Mesenchymal stem cell (in vitro differentiated cells and primary cell): ENCODE measurements at regions not wholly inside any gene's neighbourhood (a gene's known extent, or its start where the extent isn't known, plus 50 kb on each side); places are given as distances from the start of the nearest gene placed in this dataset.
A peak's percentile ranks its signal among the peaks of the same experiment; 100 is the strongest.

Experiments
- DNase-seq: peaks from one replicate; pipeline ENCODE4 v3.0.0-alpha.2; 2013
- H2AFZ ChIP-seq: one replicate; pipeline ENCODE4 v1.6.1; 2013; ENCODE audit warnings: low read depth, mild to moderate bottlenecking, control low read depth, inconsistent platforms, low read length, moderate library complexity
- H2AK5ac ChIP-seq: 2 replicates; pipeline ENCODE4 v1.6.1; 2013; ENCODE audit warnings: low read length, moderate library complexity, mild to moderate bottlenecking, inconsistent platforms; ENCODE audit not compliant: severe bottlenecking
- H2BK120ac ChIP-seq: one replicate; pipeline ENCODE4 v1.6.1; 2013; ENCODE audit warnings: low read depth, mild to moderate bottlenecking, inconsistent platforms, low read length, moderate library complexity
- H2BK12ac ChIP-seq, 2 experiments: one replicate each; pipeline ENCODE4 v1.6.1; 2013; ENCODE audit warnings: inconsistent platforms in 2 of 2, low read length in 2 of 2, mild to moderate bottlenecking in 2 of 2, moderate library complexity in 2 of 2, control low read depth in 1 of 2
- H2BK15ac ChIP-seq: one replicate; pipeline ENCODE4 v1.6.1; 2013; ENCODE audit warnings: mild to moderate bottlenecking, low read depth, inconsistent platforms; ENCODE audit not compliant: poor library complexity, severe bottlenecking
- H2BK5ac ChIP-seq: 2 replicates; pipeline ENCODE4 v1.6.1; 2013; ENCODE audit warnings: low read depth, mild to moderate bottlenecking, low read length, control low read depth, inconsistent platforms; ENCODE audit not compliant: poor library complexity, severe bottlenecking
- H3K14ac ChIP-seq, 2 experiments: one replicate each; pipeline ENCODE4 v1.6.1; 2013; ENCODE audit warnings: inconsistent platforms in 2 of 2, low read length in 2 of 2, control low read depth in 1 of 2, mild to moderate bottlenecking in 1 of 2, moderate library complexity in 1 of 2
- H3K18ac ChIP-seq, 2 experiments: one replicate each; pipeline ENCODE4 v1.6.1; 2013; ENCODE audit warnings: inconsistent platforms in 2 of 2, low read length in 2 of 2, control low read depth in 1 of 2, low read depth in 1 of 2, mild to moderate bottlenecking in 1 of 2
- H3K23ac ChIP-seq, 2 experiments: one replicate each; pipeline ENCODE4 v1.6.1; 2013; ENCODE audit warnings: inconsistent platforms in 2 of 2, low read length in 2 of 2, mild to moderate bottlenecking in 2 of 2, moderate library complexity in 2 of 2, control low read depth in 1 of 2
- H3K27ac ChIP-seq: 2 replicates; pipeline ENCODE4 v1.5.1; 2013; ENCODE audit warnings: mild to moderate bottlenecking, moderate library complexity, low read length, control low read depth, inconsistent platforms; ENCODE audit not compliant: poor library complexity, severe bottlenecking
- H3K27me3 ChIP-seq, 2 experiments: 2 replicates each; pipeline versions ENCODE4 v1.6.1 to v1.7.0; 2013; ENCODE audit warnings: low read length in 2 of 2, mild to moderate bottlenecking in 2 of 2, moderate library complexity in 2 of 2, control low read depth in 1 of 2, inconsistent platforms in 1 of 2; ENCODE audit not compliant: control insufficient read depth in 1 of 2, insufficient read depth in 1 of 2
- H3K36me3 ChIP-seq, 2 experiments: 2 replicates each; pipeline versions ENCODE4 v1.6.1 to v1.7.0; 2013; ENCODE audit warnings: low read length in 2 of 2, control low read depth in 1 of 2, inconsistent platforms in 1 of 2, low read depth in 1 of 2, mild to moderate bottlenecking in 1 of 2; ENCODE audit not compliant: insufficient read depth in 2 of 2, control insufficient read depth in 1 of 2
- H3K4ac ChIP-seq, 2 experiments: one replicate each; pipeline ENCODE4 v1.6.1; 2013; ENCODE audit warnings: inconsistent platforms in 2 of 2, low read length in 2 of 2, mild to moderate bottlenecking in 2 of 2, moderate library complexity in 2 of 2, control low read depth in 1 of 2, low read depth in 1 of 2
- H3K4me1 ChIP-seq: 2 replicates; pipeline ENCODE4 v1.6.1; 2013; ENCODE audit warnings: low read depth, low read length, control low read depth; ENCODE audit not compliant: control insufficient read depth, insufficient read depth
- H3K4me2 ChIP-seq: 2 replicates; pipeline ENCODE4 v1.6.1; 2013; ENCODE audit warnings: low read length, mild to moderate bottlenecking, inconsistent platforms; ENCODE audit not compliant: poor library complexity, severe bottlenecking
- H3K4me3 ChIP-seq, 2 experiments: 2 replicates each; pipeline versions ENCODE4 v1.5.1 to v1.7.0; 2013; ENCODE audit warnings: low read length in 2 of 2, mild to moderate bottlenecking in 2 of 2, control low read depth in 1 of 2, low read depth in 1 of 2; ENCODE audit not compliant: insufficient read depth in 1 of 2
- H3K79me1 ChIP-seq: replicated peaks from 2 replicates; pipeline ENCODE4 v1.6.1; 2013; ENCODE audit warnings: mild to moderate bottlenecking, control low read depth, low read length, inconsistent platforms; ENCODE audit not compliant: poor library complexity, severe bottlenecking
- H3K9ac ChIP-seq: 2 replicates; pipeline ENCODE4 v1.7.0; 2013; ENCODE audit warnings: mild to moderate bottlenecking, low read length, moderate library complexity
- H3K9me3 ChIP-seq: 2 replicates; pipeline ENCODE4 v1.7.0; 2013; ENCODE audit warnings: mild to moderate bottlenecking, low read length; ENCODE audit not compliant: control insufficient read depth
- H4K8ac ChIP-seq: one replicate; pipeline ENCODE4 v1.6.1; 2013; ENCODE audit warnings: inconsistent platforms, mild to moderate bottlenecking, low read length, moderate library complexity
- H4K91ac ChIP-seq: one replicate; pipeline ENCODE4 v1.6.1; 2013; ENCODE audit warnings: mild to moderate bottlenecking, low read length, inconsistent platforms
- WGBS: methylation state at CpG from one replicate; pipeline ENCODE4 v1.1.7; 2013; ENCODE audit warnings: mixed read lengths; 5-methylcytosine and 5-hydroxymethylcytosine counted together

DNA sequence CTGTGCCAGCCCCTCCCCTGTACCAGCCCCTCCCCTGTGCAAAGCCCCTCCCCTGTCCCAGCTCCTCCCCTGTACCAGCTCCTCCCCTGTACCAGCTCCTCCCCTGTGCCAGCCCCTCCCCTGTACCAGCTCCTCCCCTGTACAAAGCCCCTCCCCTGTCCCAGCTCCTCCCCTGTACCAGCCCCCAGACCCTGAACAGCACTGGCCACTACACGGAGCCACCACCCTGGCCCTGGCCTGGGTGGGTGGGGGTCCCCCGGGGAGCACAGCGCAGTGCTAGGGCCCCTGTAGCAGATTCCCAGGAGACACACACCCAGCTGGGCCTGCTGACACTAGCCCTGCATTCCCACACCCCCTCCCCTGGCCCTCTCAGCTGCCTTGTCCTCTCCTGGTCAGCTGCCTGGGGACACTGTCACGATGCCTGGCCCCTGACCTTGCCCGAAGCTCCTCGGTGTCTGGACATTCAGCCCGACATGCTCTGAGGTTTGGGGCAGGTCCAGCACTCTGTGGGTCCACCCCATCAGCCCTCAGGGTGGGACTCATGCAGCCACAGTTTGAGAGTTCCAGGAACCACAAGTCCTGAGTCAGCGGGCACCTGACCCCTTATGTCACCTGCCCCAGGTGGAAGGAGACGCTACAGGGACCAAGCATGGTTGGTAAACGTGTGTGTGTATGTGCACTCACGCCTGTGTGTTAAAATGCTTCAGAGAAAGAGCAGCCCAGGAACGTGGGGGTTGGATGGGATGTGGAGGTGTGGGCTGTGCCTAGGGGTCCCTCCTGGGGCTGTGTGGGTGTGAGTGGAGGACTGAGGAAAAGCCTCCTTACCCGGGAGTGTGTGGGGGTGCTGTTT, 114.2 kb downstream of the METRNL start:
- Histone ChIP-seq H3K14ac (no peak overlapping the region), H3K4ac (no peak overlapping the region), H4K91ac (no peak overlapping the region), H3K27ac (no peak overlapping the region), H2BK5ac (no peak overlapping the region), H2BK120ac (no peak overlapping the region), H3K36me3 (no peaks in the 10 kb centered on the region), H3K18ac (no peak overlapping the region), H3K9me3 (peaks cover 5% of the 10 kb centered on the region), H4K8ac (no peak overlapping the region), H3K27me3 (no peaks in the 10 kb centered on the region), H2BK15ac (no peak overlapping the region), H3K79me1 (no peaks in the 10 kb centered on the region), H2AFZ (no peak overlapping the region), H2AK5ac (peak overlapping the region; percentile 52), H3K9ac (peak overlapping the region; percentile 41), H2BK12ac (no peak overlapping the region), H3K4me2 (no peak overlapping the region), H3K4me3 (peak overlapping the region in 1 of 2 experiments; percentile 30), H3K23ac (no peak overlapping the region), H3K4me1 (peaks cover 52% of the 10 kb centered on the region)
- no peak for DNase-seq
- 83% methylated on average over 12 of the region's 13 CpGs for WGBS

GRCh38 chr17:83194186-83194561, 114.8 kb downstream of the METRNL start:
- no peak overlapping the region for H2BK15ac ChIP-seq
- H2AFZ ChIP-seq, result no peak overlapping the region
- H3K9ac ChIP-seq, result peak overlapping the region; percentile 36
- H3K14ac ChIP-seq, result no peak overlapping the region
- 88% methylated on average over 7 of the region's 7 CpGs for WGBS
- H3K4me1 ChIP-seq, result peaks cover 50% of the 10 kb centered on the region
- H3K27ac ChIP-seq, result no peak overlapping the region
- H3K4me3 ChIP-seq, result no peak overlapping the region
- H3K4ac ChIP-seq, result no peak overlapping the region
- H4K91ac ChIP-seq, result no peak overlapping the region
- no peak overlapping the region for H2AK5ac ChIP-seq
- no peak for DNase-seq
- no peaks in the 10 kb centered on the region for H3K36me3 ChIP-seq
- no peak overlapping the region for H3K23ac ChIP-seq
- H4K8ac ChIP-seq, result no peak overlapping the region
- H3K79me1 ChIP-seq, result no peaks in the 10 kb centered on the region
- no peak overlapping the region for H2BK12ac ChIP-seq
- no peak overlapping the region for H3K4me2 ChIP-seq
- H3K9me3 ChIP-seq, result no peaks in the 10 kb centered on the region
- no peak overlapping the region for H2BK120ac ChIP-seq
- no peaks in the 10 kb centered on the region for H3K27me3 ChIP-seq
- H2BK5ac ChIP-seq, result no peak overlapping the region
- H3K18ac ChIP-seq, result no peak overlapping the region

DNA sequence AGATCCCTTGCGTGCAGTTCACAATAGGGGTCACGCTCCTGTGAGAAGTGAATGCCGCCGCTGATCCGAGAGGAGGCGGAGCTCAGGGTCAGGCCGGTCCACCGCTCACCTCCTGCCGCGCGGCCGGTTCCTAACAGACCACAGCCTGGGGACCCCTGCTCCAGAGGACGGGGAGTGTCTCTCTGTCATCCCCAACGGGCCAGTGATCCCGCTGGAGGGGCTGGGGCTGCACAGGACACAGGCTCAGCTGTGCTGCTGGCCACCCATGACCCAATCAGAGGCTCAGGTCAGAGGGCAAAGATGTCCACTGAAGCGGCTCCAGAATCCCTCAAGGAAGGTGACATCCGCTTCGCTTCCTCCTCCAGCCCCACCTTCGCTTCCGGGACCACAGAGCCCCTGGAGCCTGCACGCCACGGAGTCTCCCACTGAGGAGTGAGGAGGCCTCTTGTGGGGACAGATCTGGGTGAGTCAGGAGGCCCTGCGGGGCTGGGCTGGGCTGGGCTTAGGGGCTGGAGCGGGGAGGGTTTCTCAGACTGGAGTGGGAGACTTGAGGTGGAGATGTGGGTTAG, 115.4 kb downstream of the METRNL start:
- Histone ChIP-seq H3K4me2 (no peak overlapping the region), H3K23ac (no peak overlapping the region), H2BK120ac (no peak overlapping the region), H3K14ac (no peak overlapping the region), H4K91ac (no peak overlapping the region), H3K27me3 (no peaks in the 10 kb centered on the region), H2AK5ac (peak overlapping the region; percentile 41), H2BK5ac (no peak overlapping the region), H4K8ac (no peak overlapping the region), H3K4me3 (peak overlapping the region in 1 of 2 experiments; percentile 13), H3K9ac (peak overlapping the region; percentile 78), H2AFZ (no peak overlapping the region), H3K18ac (no peak overlapping the region), H3K27ac (no peak overlapping the region), H3K79me1 (no peaks in the 10 kb centered on the region), H2BK15ac (no peak overlapping the region), H3K4ac (no peak overlapping the region), H2BK12ac (no peak overlapping the region), H3K9me3 (no peaks in the 10 kb centered on the region), H3K4me1 (peaks cover 48% of the 10 kb centered on the region), H3K36me3 (no peaks in the 10 kb centered on the region)
- 91% methylated on average over 24 of the region's 24 CpGs for WGBS
- no peak for DNase-seq

DNA sequence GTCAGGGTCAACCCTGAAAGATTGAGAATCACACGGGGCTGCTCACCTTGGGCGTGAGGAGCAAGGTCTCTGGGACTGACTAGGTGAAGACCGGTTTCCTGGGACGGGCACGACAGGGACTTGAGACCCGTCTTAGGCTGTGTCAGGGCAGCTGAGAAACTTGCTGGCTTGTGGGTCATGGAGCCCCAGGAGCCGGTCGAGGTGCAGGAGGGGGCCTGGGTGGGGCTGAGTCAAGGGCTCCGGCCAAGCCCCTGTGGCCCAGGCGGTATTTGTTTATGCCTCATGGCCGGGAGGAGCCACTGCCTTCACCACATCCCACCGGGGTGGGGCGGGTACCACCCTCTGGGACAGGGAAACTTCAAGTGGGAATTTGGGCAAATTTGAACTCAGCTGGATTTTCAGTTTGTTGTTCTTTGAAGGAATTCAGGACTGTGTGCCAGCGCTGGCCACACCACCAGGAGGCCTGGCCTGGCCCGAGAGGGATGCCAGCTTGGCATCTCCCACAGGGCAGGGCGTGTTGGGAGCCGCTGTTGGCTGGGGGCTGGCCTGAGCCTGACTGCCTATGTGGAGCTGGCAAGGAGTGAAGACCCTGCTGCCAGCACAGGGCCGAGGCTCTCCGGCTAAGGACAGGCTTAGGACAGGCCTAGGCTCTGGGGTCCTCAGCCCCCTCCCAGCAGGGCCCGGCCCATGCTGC, 116.1 kb downstream of the METRNL start:
- H3K27ac ChIP-seq, result no peak overlapping the region
- peaks cover 43% of the 10 kb centered on the region for H3K4me1 ChIP-seq
- no peak overlapping the region for H2BK5ac ChIP-seq
- peak overlapping the region in 1 of 2 experiments; percentile 13 for H3K4me3 ChIP-seq
- H3K27me3 ChIP-seq, result no peaks in the 10 kb centered on the region
- peak overlapping the region; percentile 78 for H3K9ac ChIP-seq
- no peaks in the 10 kb centered on the region for H3K79me1 ChIP-seq
- no peak overlapping the region for H2BK15ac ChIP-seq
- H3K36me3 ChIP-seq, result no peaks in the 10 kb centered on the region
- no peaks in the 10 kb centered on the region for H3K9me3 ChIP-seq
- no peak overlapping the region for H2BK120ac ChIP-seq
- 91% methylated on average over 18 of the region's 20 CpGs for WGBS
- H3K4ac ChIP-seq, result no peak overlapping the region
- no peak overlapping the region for H2BK12ac ChIP-seq
- no peak overlapping the region for H2AFZ ChIP-seq
- no peak overlapping the region for H3K14ac ChIP-seq
- H3K18ac ChIP-seq, result no peak overlapping the region
- H4K8ac ChIP-seq, result no peak overlapping the region
- DNase-seq, result no peak
- no peak overlapping the region for H3K4me2 ChIP-seq
- H3K23ac ChIP-seq, result no peak overlapping the region
- peak overlapping the region; percentile 93 for H2AK5ac ChIP-seq
- H4K91ac ChIP-seq, result no peak overlapping the region
